Activated T-helper 1 cell treated with anti-CD3 and anti-CD28 coated beads, Interleukin-12 subunit alpha, Interleukin-12 subunit beta, Interleukin-2, Interleukin-4 antibody, amounts not matched to agents 30 ng/mL and 10 ng/mL and 1 ng/mL, durations not matched to agents 14 hours and 24 hours and 36 hours (primary cell): ENCODE measurements at regions not wholly inside any gene's neighbourhood (a gene's known extent, or its start where the extent isn't known, plus 50 kb on each side); places are given as distances from the start of the nearest gene placed in this dataset.

ENCODE experiments used
- DNase-seq: peaks from one replicate; pipeline ENCODE4 v3.0.0; 2021; ENCODE audit warnings: low spot score
- H3K27ac Mint-ChIP-seq: one replicate; pipeline ENCODE4 v1.8.0; 2021; ENCODE audit warnings: mild to moderate bottlenecking, mixed read lengths
- H3K27me3 Mint-ChIP-seq: one replicate; pipeline ENCODE4 v1.8.0; 2022; ENCODE audit warnings: mild to moderate bottlenecking, moderate library complexity, mixed read lengths; ENCODE audit not compliant: insufficient read depth
- H3K36me3 Mint-ChIP-seq: one replicate; pipeline ENCODE4 v1.8.0; 2021; ENCODE audit warnings: low read depth, mixed read lengths
- H3K4me1 Mint-ChIP-seq: one replicate; pipeline ENCODE4 v1.8.0; 2021; ENCODE audit warnings: low read depth, mixed read lengths
- H3K4me3 Mint-ChIP-seq: one replicate; pipeline ENCODE4 v1.8.0; 2021; ENCODE audit warnings: mild to moderate bottlenecking, moderate library complexity, mixed read lengths
- H3K9me3 Mint-ChIP-seq: one replicate; pipeline ENCODE4 v1.8.0; 2021; ENCODE audit warnings: mixed read lengths
- intact Hi-C: fragments of 100-400 bp; cut with micrococcal nuclease; formaldehyde crosslinking; loops from one replicate; pipeline ENCODE4 v1.15.1; 2024

GRCh38 chr16:87070657-87071056 is 246.5 kb downstream of the C16orf95 start:
- H3K4me3 Mint-ChIP-seq = no peak overlapping the region
- intact Hi-C loops = no loop called here

GRCh38 chr16:87072101-87072500 is 245.1 kb downstream of the C16orf95 start:
- H3K27ac Mint-ChIP-seq = no peak overlapping the region
- H3K9me3 Mint-ChIP-seq = no peaks in the 10 kb centered on the region
- no peaks in the 10 kb centered on the region for H3K36me3 Mint-ChIP-seq
- no peak for DNase-seq
- H3K27me3 Mint-ChIP-seq = no peaks in the 10 kb centered on the region
- no peaks in the 10 kb centered on the region for H3K4me1 Mint-ChIP-seq
- intact Hi-C loops = no loop called here
- H3K4me3 Mint-ChIP-seq = no peak overlapping the region

More at GRCh38 chr16:87070657-87071056, 246.5 kb downstream of the C16orf95 start:
- DNase-seq = no peak
- no peak overlapping the region for H3K27ac Mint-ChIP-seq
- no peaks in the 10 kb centered on the region for H3K4me1 Mint-ChIP-seq
- no peaks in the 10 kb centered on the region for H3K9me3 Mint-ChIP-seq
- H3K36me3 Mint-ChIP-seq = no peaks in the 10 kb centered on the region
- peaks cover under 1% of the 10 kb centered on the region for H3K27me3 Mint-ChIP-seq

GRCh38 chr16:87074641-87075318 is 242.4 kb downstream of the C16orf95 start:
- Mint-ChIP-seq H3K27ac (no peak overlapping the region), H3K4me1 (no peaks in the 10 kb centered on the region), H3K9me3 (peaks cover 5% of the 10 kb centered on the region), H3K27me3 (no peaks in the 10 kb centered on the region), H3K36me3 (no peaks in the 10 kb centered on the region), H3K4me3 (no peak overlapping the region)
- intact Hi-C loops = no loop called here
- no peak for DNase-seq

GRCh38 chr16:87075319-87075860 is 241.8 kb downstream of the C16orf95 start:
- no peak overlapping the region for H3K27ac Mint-ChIP-seq
- intact Hi-C loops = no loop called here
- H3K9me3 Mint-ChIP-seq = peaks cover 9% of the 10 kb centered on the region
- H3K4me1 Mint-ChIP-seq = no peaks in the 10 kb centered on the region
- H3K27me3 Mint-ChIP-seq = no peaks in the 10 kb centered on the region
- DNase-seq = no peak
- H3K4me3 Mint-ChIP-seq = no peak overlapping the region
- H3K36me3 Mint-ChIP-seq = no peaks in the 10 kb centered on the region

GRCh38 chr16:87076331-87076949 is 240.8 kb downstream of the C16orf95 start:
- H3K27me3 Mint-ChIP-seq = no peaks in the 10 kb centered on the region
- DNase-seq = no peak
- no peaks in the 10 kb centered on the region for H3K36me3 Mint-ChIP-seq
- intact Hi-C loops = no loop called here
- H3K9me3 Mint-ChIP-seq = peaks cover 17% of the 10 kb centered on the region
- H3K27ac Mint-ChIP-seq = no peak overlapping the region
- no peak overlapping the region for H3K4me3 Mint-ChIP-seq
- H3K4me1 Mint-ChIP-seq = no peaks in the 10 kb centered on the region

GRCh38 chr16:87076950-87077749 is 240.0 kb downstream of the C16orf95 start:
- no peaks in the 10 kb centered on the region for H3K36me3 Mint-ChIP-seq
- intact Hi-C loops = loop anchor here (1.0 kb wide), 1 partner anchor 513 kb away; no protein-coding TSS in a partner anchor
- H3K27me3 Mint-ChIP-seq = no peaks in the 10 kb centered on the region
- H3K9me3 Mint-ChIP-seq = peaks cover 21% of the 10 kb centered on the region
- no peak overlapping the region for H3K4me3 Mint-ChIP-seq
- H3K27ac Mint-ChIP-seq = no peak overlapping the region
- H3K4me1 Mint-ChIP-seq = no peaks in the 10 kb centered on the region
- DNase-seq = peak; percentile 18

GRCh38 chr16:87077750-87078127 is 239.5 kb downstream of the C16orf95 start:
- H3K36me3 Mint-ChIP-seq = no peaks in the 10 kb centered on the region
- H3K4me3 Mint-ChIP-seq = no peak overlapping the region
- H3K27me3 Mint-ChIP-seq = peaks cover 1% of the 10 kb centered on the region
- no peak for DNase-seq
- H3K4me1 Mint-ChIP-seq = no peaks in the 10 kb centered on the region
- H3K27ac Mint-ChIP-seq = no peak overlapping the region
- intact Hi-C loops = loop anchor here (1.0 kb wide), 1 partner anchor 513 kb away; no protein-coding TSS in a partner anchor
- H3K9me3 Mint-ChIP-seq = peaks cover 22% of the 10 kb centered on the region

- Mint-ChIP-seq H3K4me3 (no peak overlapping the region), H3K27me3 (peaks cover 3% of the 10 kb centered on the region), H3K27ac (no peak overlapping the region), H3K4me1 (no peaks in the 10 kb centered on the region), H3K36me3 (no peaks in the 10 kb centered on the region), H3K9me3 (peaks cover 28% of the 10 kb centered on the region)
- intact Hi-C loops = no loop called here
- DNase-seq = no peak
Measured at GRCh38 chr16:87080571-87081167, 236.5 kb downstream of the C16orf95 start.

- H3K27me3 Mint-ChIP-seq = peaks cover 3% of the 10 kb centered on the region
- H3K27ac Mint-ChIP-seq = no peak overlapping the region
- no peak overlapping the region for H3K4me3 Mint-ChIP-seq
- peaks cover 18% of the 10 kb centered on the region for H3K9me3 Mint-ChIP-seq
- intact Hi-C loops = no loop called here
- H3K36me3 Mint-ChIP-seq = no peaks in the 10 kb centered on the region
- no peak for DNase-seq
- H3K4me1 Mint-ChIP-seq = no peaks in the 10 kb centered on the region
Measured at GRCh38 chr16:87085441-87085840, 231.8 kb downstream of the C16orf95 start.

- no peak overlapping the region for H3K4me3 Mint-ChIP-seq
- peaks cover 3% of the 10 kb centered on the region for H3K27me3 Mint-ChIP-seq
- peaks cover 12% of the 10 kb centered on the region for H3K9me3 Mint-ChIP-seq
- intact Hi-C loops = no loop called here
- H3K36me3 Mint-ChIP-seq = no peaks in the 10 kb centered on the region
- H3K4me1 Mint-ChIP-seq = no peaks in the 10 kb centered on the region
- DNase-seq = no peak
- H3K27ac Mint-ChIP-seq = no peak overlapping the region
Measured at GRCh38 chr16:87086156-87086555, 231.0 kb downstream of the C16orf95 start.

GRCh38 chr16:87086575-87086974 is 230.6 kb downstream of the C16orf95 start:
- Mint-ChIP-seq H3K4me1 (no peaks in the 10 kb centered on the region), H3K9me3 (peaks cover 9% of the 10 kb centered on the region), H3K27me3 (peaks cover 3% of the 10 kb centered on the region), H3K36me3 (no peaks in the 10 kb centered on the region), H3K27ac (no peak overlapping the region), H3K4me3 (no peak overlapping the region)
- intact Hi-C loops = no loop called here
- DNase-seq = no peak

GRCh38 chr16:87092958-87093357 is 224.2 kb downstream of the C16orf95 start:
- no peak overlapping the region for H3K4me3 Mint-ChIP-seq
- H3K36me3 Mint-ChIP-seq = no peaks in the 10 kb centered on the region
- no peak overlapping the region for H3K27ac Mint-ChIP-seq
- intact Hi-C loops = no loop called here
- H3K4me1 Mint-ChIP-seq = no peaks in the 10 kb centered on the region
- DNase-seq = no peak
- no peaks in the 10 kb centered on the region for H3K9me3 Mint-ChIP-seq
- no peaks in the 10 kb centered on the region for H3K27me3 Mint-ChIP-seq
